Neural progenitor cell (in vitro differentiated cells): ENCODE measurements at regions not wholly inside any gene's neighbourhood (a gene's known extent, or its start where the extent isn't known, plus 50 kb on each side); places are given as distances from the start of the nearest gene placed in this dataset.

ENCODE experiments used
- EZH2 ChIP-seq: fragments of 200-600 bp; sonication (generic); IDR thresholded peaks from 2 replicates; pipeline ENCODE4 v1.6.1; 2017; ENCODE audit warnings: antibody characterized with exemption, mild to moderate bottlenecking, moderate library complexity
- TF ChIP-seq, protein P1 (sequence below): fragments of 200-600 bp; sonication (generic); IDR thresholded peaks from 2 replicates; pipeline ENCODE4 v1.5.1; 2017; ENCODE audit warnings: antibody characterized with exemption, mild to moderate bottlenecking

GRCh38 chr3:88460369-88460768 is 310.6 kb downstream of the C3orf38 start:
- TF ChIP-seq, protein P1, sequence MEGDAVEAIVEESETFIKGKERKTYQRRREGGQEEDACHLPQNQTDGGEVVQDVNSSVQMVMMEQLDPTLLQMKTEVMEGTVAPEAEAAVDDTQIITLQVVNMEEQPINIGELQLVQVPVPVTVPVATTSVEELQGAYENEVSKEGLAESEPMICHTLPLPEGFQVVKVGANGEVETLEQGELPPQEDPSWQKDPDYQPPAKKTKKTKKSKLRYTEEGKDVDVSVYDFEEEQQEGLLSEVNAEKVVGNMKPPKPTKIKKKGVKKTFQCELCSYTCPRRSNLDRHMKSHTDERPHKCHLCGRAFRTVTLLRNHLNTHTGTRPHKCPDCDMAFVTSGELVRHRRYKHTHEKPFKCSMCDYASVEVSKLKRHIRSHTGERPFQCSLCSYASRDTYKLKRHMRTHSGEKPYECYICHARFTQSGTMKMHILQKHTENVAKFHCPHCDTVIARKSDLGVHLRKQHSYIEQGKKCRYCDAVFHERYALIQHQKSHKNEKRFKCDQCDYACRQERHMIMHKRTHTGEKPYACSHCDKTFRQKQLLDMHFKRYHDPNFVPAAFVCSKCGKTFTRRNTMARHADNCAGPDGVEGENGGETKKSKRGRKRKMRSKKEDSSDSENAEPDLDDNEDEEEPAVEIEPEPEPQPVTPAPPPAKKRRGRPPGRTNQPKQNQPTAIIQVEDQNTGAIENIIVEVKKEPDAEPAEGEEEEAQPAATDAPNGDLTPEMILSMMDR, result no peak
- no peak for TF ChIP-seq EZH2
